GM12873 (cell line): ENCODE measurements at regions not wholly inside any gene's neighbourhood (a gene's known extent, or its start where the extent isn't known, plus 50 kb on each side); places are given as distances from the start of the nearest gene placed in this dataset.

Experiments used
- TF ChIP-seq, protein P1 (sequence below): IDR thresholded peaks from 2 replicates; pipeline ENCODE4 v1.5.1; 2012; ENCODE audit warnings: low read depth, mild to moderate bottlenecking, moderate library complexity, low read length, control low read depth; ENCODE audit not compliant: insufficient read depth; ENCODE audit errors: missing control alignments

DNA sequence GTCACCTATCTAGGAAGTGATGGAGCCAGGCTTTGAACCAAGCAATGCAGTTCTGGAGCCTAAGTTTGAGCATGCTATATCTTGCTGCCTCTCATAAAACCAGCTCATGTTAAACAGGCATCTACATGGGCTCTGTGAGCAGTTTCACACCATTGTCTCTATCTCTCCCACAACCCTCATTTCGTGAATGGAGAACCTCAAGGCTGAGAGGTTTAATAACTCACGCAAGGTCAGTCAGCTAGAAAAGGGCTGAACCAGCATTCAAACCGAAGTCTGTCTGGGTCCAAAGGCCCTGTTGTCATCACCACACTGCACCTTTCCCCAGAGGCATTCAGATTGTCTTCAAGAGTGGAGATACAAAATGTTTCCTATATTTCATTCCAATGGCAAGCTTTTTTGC is 369.2 kb downstream of the MID1IP1 start:
- TF ChIP-seq, protein P1, sequence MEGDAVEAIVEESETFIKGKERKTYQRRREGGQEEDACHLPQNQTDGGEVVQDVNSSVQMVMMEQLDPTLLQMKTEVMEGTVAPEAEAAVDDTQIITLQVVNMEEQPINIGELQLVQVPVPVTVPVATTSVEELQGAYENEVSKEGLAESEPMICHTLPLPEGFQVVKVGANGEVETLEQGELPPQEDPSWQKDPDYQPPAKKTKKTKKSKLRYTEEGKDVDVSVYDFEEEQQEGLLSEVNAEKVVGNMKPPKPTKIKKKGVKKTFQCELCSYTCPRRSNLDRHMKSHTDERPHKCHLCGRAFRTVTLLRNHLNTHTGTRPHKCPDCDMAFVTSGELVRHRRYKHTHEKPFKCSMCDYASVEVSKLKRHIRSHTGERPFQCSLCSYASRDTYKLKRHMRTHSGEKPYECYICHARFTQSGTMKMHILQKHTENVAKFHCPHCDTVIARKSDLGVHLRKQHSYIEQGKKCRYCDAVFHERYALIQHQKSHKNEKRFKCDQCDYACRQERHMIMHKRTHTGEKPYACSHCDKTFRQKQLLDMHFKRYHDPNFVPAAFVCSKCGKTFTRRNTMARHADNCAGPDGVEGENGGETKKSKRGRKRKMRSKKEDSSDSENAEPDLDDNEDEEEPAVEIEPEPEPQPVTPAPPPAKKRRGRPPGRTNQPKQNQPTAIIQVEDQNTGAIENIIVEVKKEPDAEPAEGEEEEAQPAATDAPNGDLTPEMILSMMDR = no peak

GRCh38 chrX:39171686-39172085 is 370.4 kb downstream of the MID1IP1 start:
- TF ChIP-seq, protein P1 = no peak

DNA sequence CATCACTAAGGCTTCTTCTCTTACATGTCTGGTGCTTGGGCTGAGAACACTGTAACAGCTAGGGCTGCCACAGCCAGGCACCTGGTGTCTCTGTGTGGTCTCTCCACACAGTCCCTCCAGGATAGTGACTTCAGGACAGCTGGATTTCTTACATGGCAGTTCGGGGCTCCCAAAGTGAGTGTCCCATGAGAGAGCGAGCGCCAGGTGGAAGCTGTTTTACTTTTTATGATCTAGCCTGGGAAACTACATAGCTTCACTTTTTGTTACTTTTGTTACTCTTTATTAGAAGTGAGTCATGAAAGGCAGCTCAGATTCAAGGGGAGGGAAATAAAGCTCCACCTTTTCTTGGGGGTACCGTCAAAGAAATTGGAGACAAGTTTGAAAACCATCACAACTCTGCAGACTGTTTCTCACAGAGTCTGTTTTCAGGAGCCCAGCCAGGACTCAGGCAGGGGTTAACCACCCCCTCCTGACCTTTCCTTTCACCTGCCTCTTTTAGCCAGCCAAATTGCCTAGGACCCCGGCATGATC is 373.0 kb downstream of the MID1IP1 start:
- TF ChIP-seq, protein P1 = no peak

- TF ChIP-seq, protein P1 = no peak
Observed at GRCh38 chrX:39174772-39175417, 373.6 kb downstream of the MID1IP1 start.

- TF ChIP-seq, protein P1 = no peak
Observed at GRCh38 chrX:39175418-39176057, 374.3 kb downstream of the MID1IP1 start.

DNA sequence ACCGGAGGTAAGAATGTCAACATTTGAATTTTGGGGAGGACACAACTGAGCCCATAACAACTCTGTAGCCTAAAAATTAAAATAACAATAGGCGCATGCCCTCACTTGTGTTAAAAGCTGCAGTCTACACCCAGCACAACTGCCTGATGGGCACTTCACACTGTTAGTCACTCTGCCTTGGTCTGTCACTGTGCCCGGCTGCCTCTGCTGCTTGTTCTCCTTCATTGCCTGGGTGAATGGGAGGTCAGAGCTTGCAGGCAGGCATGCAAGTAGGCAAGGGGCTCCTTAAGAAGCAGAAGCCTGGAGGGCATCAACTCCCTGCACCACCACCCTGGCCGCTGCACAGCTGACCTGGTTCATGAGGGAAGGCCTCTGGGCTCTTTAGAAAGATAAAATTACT is 374.8 kb downstream of the MID1IP1 start:
- TF ChIP-seq, protein P1 = no peak

GRCh38 chrX:39189431-39189830 is 388.2 kb downstream of the MID1IP1 start:
- TF ChIP-seq, protein P1 = no peak
